Stimulated activated CD4-positive, alpha-beta T cell treated with anti-CD3 and anti-CD28 coated beads, TNF-alpha, amount 100 ng/mL, for 1 hour (primary cell): ENCODE measurements at regions not wholly inside any gene's neighbourhood (a gene's known extent, or its start where the extent isn't known, plus 50 kb on each side); places are given as distances from the start of the nearest gene placed in this dataset.

ENCODE experiments used
- DNase-seq, 3 donors: peaks; one replicate each; pipeline ENCODE4 v3.0.0-alpha.2; 2020; ENCODE audit warnings: low read depth in 3 of 3, low spot score in 1 of 3

DNA sequence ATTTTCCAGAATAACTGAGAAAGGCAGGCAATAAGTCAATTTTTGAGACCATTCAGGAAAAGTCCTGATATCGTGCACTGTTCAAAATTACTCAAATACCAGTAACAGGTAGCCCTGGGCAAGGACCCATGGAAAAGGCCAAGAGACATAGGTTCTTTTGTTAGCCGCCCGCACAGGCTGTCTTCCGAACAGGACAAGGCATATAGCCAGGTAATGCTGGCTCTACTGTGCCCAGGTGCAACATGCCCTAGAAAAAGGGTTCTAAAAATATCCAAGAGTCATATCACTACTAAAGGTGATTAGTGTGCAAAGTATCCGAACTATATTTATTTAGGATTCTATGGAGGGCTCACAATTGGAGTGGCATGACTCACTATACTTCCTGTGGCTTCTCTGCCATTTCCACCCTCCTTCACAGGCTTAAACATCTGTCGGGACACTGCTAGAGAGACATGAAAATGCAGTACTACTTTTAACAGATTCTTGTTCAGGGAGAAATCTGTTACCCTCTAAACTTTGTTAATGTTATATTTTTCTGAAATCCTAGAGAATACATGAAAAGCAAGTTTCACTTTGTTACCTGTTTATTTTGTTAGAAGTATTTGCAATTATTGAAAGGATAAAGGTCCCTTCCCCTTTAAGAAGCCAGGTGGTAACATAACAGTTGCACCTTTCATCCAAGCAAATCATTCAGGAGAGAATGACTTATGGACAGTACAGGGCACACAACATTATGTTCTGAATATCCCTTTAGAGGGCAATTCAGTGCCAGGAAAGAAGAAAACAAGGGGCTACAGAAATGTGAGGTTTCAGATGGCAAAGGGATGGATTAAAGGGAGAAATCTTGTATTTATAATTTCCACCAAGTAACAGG, 293.3 kb upstream of the THBS1 start:
- DNase-seq = no peak

DNA sequence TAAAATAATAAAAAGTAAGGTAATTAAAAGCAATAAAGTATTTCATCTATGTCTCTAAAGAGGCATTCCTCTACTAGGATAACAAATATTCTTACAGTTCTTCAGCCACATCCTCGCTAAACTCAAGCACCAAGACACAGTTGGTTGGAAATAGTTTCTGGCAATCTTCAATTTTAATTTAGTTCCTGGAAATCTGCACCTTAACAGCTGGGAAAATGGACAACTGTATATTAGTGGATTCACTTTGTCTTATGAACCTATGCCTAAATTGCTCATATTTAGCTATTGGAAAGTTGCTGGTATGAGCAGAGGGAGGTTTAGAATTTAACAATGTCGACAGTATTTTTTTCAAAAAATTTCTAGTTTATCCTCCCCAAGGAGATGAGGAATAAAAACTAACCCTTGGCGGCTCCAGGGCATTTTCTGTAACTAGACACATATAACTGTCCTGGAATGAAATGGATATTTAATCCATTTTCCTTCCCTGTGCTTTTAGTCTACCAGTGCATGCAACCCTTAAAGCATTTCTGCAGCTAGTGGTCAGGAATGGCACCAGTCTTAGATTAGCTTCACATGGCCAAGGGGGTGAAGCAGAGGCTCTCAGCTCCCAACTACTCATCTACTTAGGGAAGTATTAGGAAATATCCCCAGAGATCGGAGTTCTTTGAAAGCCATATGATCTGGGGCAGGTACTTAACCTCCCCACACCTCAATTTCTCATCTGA, 290.0 kb upstream of the THBS1 start:
- DNase-seq = no peak

DNA sequence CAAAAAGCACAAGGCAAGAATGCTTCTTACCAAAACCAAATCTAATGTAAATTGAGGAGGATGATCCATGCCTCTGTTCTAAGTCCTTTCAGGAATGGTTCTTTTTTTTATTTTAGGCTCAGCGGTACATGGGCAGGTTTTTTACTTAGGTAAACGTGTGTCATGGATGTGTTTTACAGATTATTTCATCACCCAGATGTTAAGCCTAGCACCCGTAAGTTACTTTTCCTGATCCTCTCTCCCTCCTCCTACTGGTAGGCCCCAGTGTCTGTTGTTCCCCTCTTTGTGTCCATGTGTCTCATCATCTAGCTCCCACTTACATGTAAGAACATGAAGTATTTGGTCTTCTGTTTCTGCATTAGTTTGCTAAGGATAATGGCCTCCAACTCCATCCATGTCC, 289.2 kb upstream of the THBS1 start:
- DNase-seq = no peak

DNA sequence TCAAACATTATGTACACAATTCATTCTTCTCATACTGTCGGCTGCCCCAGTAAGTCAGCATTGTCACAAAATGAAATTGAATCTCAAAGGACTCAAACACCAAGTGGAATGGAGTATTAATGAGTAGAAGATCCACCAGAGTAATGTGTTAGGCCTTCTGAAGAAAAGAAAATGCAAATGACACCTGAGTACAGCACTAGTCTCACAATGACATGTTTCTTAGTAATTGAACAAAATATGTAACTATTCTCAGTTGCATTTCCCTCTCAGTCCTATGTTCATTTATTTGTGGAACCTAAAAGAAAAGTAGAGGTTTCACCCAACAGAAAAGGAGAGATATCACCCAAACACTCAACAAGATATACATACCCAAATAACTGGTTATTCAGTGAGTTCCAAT, 283.9 kb upstream of the THBS1 start:
- DNase-seq = no peak

DNA sequence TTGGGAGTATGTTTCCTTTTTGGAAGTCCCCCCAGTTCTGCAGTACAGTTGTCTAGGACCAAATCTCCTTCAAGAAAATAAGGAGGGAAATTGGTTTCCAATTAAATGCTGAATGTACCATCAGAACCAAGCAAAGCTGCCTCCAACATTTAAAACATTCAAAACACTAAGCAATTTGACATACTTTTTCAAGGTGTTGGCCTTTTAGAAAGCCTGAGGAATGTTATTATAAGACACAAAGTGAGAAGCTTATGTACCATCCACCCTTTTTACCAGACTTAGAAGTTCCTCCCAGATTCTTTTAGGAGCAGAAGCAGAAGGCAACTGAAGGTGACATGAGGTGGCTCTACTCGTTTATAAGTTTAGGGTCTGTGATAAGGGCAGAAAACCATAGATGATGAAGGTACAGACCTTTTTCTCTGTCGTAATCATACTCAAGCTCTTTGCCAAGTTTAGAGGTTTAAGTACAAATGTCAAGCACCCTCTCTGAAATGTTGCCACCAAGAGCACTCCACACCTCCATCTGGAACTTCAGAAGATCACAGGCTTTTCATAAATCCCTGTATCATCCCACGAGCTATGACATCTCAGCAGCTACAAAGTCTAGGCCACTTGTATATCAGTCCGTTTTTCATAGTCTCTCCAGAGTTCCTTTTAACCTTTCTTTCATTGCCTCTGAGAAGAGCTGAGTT, 282.5 kb upstream of the THBS1 start:
- DNase-seq = no peak

DNA sequence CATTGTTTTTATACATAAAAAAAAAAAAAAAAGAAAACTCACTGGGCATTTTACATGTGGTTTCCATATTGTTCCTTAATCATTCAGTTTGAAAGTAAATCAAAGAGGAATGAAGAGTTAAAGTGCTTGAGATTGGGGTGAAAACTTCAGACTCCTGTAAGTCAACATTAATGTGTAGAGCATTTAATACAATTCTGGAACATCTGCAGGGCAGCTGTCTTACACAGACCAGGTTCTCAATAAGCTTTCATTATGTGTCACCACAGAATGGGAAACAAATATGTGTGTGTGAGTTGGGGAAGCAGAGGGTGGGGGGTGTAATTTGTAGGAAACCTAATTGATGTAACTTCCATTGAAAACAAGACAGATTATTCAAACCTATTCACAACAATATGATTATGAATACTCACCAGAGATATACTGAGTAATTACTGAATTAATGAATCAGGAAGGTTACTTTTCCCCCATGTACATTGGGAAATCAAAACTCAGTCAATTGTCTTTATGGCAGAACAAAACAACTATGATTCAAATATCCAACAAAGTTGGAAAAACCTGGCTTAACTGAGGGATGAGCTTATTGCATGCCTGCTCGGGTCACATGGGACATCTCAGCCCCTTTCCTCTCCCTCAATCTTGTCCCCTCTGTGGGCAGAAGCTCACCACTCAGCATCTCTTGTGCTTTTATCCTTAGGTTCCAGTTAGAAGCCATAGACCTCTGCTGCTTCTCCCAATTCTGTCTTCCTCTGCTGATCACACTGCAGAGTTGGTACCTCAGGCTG, 281.2 kb upstream of the THBS1 start:
- DNase-seq = no peak

DNA sequence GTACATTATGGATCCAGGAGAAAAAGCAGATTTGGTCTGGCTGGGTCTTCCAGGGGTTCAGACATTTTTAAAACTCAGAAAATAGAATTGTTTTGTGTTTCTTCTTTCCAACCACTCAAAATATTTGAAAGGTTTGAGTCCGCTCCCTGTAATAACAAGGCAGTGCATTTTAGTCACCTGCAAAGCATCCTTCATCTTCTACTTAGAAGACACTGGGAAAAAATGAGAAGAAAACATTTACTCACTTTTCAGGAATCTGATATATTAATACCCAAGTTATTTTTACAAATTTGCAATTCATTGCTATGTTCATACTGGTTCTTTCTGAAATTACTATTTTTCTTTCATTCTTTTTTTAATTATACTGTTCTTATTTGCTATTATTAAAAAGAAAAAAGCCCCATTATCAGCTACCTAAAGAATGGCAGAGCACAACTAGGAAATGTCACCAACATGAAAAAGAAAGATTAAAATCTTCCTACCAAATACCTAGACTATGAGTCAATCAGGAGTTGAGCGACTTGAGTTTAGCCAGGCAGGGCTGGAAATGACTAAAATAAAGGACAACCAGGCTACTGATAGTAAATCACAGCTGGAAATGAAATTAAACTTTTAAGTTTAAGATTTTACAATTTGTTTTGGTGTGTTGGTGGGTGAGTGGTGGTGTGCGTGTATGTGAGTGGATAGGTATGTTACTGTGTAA, 280.3 kb upstream of the THBS1 start:
- DNase-seq = no peak

DNA sequence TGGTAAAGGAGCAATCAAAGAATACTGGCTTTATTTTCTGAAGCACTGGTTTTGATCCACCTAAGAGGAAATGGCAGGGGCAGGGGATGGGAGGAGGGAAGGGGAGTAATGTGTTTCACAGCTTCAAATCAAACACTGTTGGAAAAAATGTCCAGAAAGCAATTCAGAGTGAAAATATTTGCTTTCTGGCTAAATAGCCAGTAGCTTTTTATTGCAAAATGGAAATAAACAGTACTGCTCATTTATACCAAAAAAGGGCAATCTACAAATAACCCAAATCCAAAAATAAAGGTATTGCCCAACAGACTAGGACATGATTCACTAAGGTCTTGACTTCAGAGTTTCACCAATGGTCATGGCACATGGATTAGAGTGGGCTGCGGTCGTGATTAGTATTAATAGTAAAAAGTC, 279.3 kb upstream of the THBS1 start:
- DNase-seq = no peak

DNA sequence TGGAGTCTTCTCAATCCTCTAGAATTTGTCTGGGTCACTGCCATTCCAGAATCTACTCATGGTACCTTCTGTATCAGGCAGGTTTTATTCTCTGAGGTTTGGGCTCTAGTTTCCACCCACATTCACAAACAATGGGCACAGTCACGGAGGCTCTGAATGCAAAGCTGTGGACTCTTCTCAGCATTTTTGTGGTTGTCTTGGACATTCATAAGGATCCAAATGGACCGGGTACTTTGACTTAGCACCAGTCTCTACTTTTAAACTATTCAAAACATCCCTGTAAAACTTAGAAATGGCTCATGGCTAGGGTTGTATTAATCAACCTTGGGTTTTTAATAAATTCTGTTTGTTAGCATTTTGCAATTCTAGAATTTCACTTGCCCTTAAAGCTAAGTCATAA, 277.9 kb upstream of the THBS1 start:
- DNase-seq = no peak

DNA sequence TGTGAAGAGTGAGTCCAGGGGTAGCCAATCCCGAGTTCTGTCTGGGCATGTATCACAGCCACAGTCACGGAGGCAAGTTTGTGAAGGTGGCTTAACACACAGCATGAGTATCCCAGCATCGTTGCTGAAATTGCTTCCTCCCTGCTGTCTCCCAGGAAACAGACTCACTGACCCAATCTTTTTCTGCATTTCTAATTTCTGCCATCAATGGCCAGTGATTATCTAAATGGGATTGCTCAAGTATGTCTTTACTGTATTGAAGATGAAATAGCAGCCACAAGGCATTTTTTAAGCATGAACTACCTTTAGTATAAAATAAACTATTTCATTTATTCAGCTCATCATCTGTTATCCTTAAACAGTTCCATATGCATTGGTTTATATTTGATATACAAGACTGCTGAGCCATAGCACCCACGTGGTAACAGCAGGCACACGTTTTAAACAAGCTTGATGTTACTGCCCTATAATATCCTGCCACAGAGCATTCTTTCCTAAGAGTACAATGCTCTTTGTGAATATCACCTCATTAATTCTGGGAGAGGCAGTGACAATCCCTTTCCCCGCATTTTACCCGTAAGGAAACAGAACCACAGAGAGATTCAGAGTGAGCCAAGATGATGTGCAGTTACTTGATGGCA, 276.6 kb upstream of the THBS1 start:
- no peak for DNase-seq

DNA sequence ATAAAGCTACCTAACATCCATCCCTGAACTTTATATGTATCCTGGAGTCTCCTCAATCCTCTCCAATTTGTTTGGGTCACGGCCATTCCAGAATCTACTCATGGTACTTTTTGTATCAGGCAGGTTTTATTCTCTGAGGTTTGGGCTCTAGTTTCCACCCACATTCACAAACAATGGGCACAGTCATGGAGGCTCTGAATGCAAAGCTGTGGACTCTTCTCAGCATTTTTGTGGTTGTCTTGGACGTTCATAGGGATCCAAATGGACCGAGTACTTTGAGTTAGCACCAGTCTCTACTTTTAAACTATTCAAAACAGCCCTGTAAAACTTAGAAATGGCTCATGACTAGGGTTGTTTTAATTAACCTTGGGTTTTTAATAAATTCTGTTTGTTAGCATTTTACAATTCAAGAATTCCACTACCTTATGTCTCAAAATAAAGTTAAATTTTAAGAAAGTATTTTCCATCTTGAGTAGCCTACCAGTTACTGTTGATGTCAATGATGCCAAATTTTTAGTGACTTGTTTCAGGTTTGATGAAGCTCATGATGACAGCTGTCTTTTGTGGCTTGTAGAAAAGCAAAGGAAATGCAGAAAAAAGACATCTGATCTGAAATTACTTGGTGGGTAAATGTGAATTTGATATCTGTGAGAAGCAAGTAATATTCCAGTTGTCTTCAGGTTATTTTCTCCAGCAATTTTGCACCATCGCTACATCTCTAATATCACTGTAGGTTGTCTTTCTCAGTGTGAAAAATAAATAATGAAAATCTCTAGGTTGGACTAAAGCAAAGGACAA, 275.7 kb upstream of the THBS1 start:
- DNase-seq = no peak

DNA sequence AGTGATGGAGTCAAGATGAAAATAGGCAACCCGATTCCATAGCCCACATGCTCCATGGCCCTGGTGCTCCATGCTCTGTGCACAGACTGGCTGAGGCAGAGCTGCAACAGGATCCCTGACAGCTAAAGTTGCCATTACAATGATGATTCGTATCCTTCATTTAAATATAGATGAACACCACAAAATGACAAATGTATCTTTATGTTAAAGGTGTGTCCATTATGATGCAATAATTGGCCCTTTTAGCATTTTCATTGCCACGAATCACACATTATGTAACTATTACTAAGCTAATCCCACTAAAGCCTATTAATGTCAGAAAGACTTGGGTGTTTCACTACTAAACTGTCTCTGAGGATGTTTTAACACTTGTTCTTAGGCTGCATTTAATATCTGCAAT, 270.2 kb upstream of the THBS1 start:
- DNase-seq = no peak

DNA sequence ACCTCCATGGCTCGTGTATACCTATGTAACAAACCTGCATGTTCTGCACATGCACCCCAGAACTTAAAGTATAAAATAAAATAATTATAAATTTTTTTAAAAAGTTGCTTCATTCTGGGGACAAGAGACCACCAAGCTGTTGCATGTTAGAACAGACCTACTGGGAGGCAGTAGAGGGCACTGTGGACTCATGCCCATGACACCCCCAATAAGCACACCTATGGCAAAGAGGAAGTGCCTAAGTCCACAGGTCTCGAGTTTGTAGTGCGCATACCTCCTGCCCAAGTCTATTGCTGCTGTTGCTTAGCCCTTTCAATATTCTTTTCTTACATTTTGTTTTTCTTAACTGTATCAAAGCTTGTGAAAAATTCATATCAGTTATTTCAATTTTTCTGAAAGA, 267.9 kb upstream of the THBS1 start:
- DNase-seq = no peak

DNA sequence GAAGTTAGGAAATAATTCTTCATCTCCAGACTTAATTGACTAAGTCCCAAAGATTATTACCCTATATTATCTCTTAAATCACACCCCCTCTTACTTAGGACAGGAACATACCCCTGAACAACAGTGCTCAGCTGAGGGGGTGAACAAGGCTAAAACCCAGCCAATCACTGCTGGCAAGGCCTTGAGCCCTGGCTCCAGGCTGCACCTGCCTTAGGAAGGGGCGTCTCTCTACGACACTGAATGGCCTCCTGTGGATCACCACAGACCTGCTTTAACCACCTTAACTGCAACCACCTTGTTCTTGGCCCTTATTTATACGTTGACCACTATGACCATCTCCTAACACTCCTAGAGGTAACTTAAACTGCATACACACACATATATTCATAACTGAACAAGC, 267.4 kb upstream of the THBS1 start:
- no peak for DNase-seq

DNA sequence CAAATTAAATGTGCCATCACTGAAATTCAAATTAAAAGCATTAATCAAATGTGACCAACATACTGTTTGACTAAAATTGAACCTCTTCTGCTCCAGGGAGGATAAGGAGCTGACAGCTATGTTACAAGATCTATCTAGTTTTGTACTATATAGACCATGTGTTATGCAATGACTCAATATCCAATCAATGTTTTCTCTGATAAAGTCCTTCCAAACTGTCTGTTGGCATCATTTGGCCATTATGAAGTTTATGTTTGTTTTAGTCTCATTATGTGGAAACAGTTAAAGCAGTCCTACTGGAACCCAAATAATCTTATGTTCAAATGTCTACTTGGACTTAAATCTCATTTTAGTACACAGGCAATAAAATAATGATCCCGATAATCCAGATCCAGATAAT, 267.0 kb upstream of the THBS1 start:
- no peak for DNase-seq

DNA sequence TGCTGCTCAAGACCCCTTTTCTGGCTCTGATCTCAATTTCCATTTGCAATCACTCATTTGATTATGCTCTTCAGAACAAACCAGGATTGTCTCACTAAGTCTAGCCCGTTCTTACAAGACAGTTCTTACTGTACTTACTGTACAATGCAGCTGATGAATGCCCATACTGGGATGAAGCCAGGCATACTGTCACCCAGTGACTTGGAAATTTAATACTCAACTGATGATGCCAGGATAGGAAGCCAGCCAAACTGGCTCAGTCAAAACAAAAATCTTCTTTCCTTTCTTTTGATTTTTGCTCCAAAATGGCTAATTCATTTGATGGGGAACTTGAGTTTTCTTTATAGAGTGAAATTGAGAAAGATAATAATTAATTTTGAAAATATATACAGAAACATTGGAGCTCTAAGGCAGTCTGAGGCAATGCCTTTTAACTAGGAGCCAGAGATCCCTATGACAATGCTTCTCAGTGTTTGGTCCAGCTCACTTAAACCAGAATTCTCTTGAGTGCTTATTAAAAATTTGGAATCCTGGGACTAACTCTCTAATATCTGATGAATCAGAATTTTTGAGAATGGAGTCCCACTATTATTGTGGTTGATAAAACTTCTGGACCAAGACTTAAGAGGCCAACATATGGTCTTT, 265.6 kb upstream of the THBS1 start:
- no peak for DNase-seq

DNA sequence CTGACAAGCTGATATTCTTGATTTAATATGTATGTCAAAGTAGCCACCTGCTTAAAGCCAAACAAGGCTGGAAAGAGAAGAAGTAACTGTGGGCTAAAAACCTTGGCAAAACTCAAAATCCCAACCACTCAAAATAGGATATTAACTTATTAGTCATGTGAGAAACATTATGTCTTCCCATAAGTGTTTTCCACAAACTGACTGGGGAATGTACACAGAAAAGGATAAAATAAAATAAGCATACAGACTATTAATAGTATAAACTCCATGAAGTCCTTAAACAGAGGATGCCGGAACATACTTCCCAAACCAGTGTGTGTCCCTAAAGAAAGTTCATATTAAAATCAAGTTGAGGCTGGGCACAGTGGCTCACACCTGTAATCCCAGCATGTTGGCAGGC, 263.7 kb upstream of the THBS1 start:
- DNase-seq = no peak

DNA sequence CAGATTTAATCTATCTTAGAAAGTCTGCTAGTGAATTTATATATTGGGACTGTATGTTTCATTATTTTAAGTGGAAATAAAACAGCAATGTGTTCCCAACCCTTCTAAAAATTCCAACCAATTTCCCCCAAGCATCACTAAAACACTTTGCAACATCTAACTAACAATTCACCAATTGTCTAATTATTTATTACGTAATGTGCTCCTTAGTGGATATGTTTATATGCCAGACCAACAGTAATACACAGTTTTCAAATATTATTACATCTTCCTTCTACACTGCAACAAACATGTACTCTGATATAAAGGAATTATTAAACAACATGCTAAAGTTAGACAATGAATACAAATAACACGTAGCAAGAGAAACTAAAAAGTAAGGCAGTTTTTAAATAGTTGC, 262.6 kb upstream of the THBS1 start:
- DNase-seq = no peak

DNA sequence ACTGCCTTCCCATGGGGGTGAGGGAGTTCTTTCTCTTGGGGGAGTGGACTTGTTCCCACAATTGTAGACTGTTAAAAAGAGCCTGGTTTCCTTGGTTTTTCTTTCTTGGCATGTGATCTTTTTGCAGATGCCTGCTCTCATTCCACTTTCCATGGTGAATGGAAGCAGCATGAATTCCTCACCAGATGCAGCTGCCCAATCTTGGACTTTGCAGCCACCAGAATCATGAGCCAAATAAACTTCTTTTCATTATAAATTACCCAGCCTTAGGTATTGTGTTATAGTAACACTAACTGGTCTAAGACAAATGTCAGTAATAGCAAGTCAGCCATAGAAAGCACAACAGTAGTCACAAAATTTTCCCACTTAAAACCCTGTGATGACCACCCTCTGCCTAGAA, 260.5 kb upstream of the THBS1 start:
- DNase-seq = no peak
